GM13976 (cell line): ENCODE measurements at regions not wholly inside any gene's neighbourhood (a gene's known extent, or its start where the extent isn't known, plus 50 kb on each side); places are given as distances from the start of the nearest gene placed in this dataset.

Experiments used
- DNase-seq: peaks from one replicate; pipeline ENCODE4 v3.0.0; 2012; ENCODE audit warnings: low spot score
- in situ Hi-C: fragments of 300-500 bp; cut with MboI; formaldehyde crosslinking; loops from one replicate; pipeline ENCODE4 v1.12.0; 2022; ENCODE audit warnings: low sequenced_read_pairs, mixed read lengths, inconsistent platforms; ENCODE audit not compliant: unreplicated experiment
- TF ChIP-seq, protein P1 (sequence below): IDR thresholded peaks from 2 replicates; pipeline ENCODE4 v1.5.1; 2012; ENCODE audit warnings: borderline replicate concordance, mild to moderate bottlenecking; ENCODE audit not compliant: insufficient read depth; ENCODE audit errors: extremely low read depth, missing control alignments, control extremely low read depth

DNA sequence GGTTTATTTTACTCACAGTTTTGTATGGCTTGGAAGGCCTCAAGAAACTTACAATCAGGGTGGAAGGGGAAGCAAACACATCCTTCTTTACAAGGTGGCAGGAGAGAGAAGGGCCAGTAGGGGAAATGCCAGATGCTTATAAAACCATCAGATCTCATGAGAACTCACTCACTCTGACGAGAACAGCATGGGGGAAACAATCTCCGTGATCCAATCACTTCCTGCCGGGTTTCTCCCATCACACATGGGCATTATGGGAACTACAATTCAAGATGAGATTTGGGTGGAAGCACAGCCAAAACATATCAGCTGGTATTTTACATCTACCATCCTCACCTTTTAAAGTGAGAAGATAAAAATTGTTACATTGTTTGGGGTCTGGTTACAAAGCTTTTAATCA is 427.9 kb upstream of the CDH7 start:
- DNase-seq = no peak
- in situ Hi-C loops = no loop called here
- TF ChIP-seq, protein P1, sequence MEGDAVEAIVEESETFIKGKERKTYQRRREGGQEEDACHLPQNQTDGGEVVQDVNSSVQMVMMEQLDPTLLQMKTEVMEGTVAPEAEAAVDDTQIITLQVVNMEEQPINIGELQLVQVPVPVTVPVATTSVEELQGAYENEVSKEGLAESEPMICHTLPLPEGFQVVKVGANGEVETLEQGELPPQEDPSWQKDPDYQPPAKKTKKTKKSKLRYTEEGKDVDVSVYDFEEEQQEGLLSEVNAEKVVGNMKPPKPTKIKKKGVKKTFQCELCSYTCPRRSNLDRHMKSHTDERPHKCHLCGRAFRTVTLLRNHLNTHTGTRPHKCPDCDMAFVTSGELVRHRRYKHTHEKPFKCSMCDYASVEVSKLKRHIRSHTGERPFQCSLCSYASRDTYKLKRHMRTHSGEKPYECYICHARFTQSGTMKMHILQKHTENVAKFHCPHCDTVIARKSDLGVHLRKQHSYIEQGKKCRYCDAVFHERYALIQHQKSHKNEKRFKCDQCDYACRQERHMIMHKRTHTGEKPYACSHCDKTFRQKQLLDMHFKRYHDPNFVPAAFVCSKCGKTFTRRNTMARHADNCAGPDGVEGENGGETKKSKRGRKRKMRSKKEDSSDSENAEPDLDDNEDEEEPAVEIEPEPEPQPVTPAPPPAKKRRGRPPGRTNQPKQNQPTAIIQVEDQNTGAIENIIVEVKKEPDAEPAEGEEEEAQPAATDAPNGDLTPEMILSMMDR = no peak

DNA sequence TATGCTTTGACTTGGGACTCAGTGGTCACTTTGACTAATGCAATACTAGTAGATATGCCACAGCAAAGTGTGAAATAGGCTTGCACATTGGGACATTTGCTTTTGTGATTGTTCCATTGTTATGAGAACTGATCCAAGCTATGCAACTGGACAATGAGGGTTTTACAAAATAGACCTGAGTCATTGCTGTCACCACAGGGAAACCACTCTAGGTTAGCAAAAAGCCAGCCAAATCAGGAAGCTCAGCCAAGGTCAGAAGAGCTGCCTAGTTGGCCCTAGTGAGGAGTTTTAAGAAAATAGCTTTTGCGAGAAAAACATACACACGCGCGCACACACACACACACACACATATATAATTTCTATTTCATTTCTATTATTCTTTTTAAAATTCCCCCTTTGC is 452.4 kb upstream of the CDH7 start:
- in situ Hi-C loops = no loop called here
- TF ChIP-seq, protein P1 = no peak
- DNase-seq = no peak

DNA sequence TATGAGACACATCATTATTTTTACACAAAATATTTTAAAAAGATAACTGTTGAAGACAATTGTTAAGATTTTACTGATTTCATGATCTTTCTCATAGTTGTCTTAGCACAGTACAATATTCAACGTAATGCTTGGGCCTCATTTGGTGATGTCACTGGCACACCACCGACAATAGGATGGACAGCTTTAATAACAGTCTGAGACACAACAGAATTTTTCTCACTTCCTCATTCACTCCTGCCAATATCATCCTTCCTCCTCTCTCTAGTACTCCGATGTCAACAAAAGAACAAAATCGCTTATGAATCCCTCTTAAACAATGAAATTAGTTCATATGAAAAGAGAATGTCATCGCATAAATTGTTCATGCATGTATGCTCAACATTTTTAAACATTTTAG is 461.9 kb upstream of the CDH7 start:
- in situ Hi-C loops = no loop called here
- TF ChIP-seq, protein P1 = no peak
- DNase-seq = no peak

DNA sequence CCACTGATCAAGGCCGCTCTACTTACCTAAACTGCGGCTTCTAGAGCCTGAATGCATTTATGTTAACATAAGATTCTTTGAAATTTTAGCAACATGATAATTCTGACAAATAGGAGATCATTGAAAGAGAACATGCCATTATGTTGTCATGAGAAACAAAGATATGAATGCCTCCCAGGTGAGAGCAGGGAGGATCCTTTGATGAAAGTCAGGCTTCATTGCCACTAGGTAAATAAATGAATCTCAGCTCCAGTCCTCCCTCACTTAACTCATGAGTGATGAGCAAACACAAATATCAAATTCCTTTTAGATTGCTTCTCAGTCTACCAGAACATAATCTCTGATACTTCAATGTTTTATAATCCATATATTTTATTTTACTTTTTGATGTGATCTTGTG is 463.2 kb upstream of the CDH7 start:
- DNase-seq = no peak
- in situ Hi-C loops = no loop called here
- TF ChIP-seq, protein P1 = no peak

DNA sequence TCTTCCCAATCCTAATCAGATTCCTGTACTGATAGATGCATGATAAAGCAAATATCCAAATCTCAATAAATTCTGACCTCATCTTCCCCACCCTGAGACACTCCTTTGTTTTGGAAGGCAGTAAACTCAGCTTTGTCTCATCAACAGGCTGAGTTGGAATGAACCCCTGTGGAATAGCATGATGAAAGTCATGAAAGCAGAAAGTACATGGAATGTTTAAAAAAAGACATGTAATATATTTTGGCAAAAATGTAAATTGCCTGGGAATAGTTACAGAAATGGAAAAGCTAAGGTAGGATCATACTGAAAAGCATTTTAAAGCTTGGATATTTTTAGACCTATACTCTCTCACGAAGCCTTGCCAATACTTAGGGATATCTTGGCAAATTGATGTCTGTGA is 468.7 kb upstream of the CDH7 start:
- no peak for DNase-seq
- in situ Hi-C loops = no loop called here
- TF ChIP-seq, protein P1 = no peak

DNA sequence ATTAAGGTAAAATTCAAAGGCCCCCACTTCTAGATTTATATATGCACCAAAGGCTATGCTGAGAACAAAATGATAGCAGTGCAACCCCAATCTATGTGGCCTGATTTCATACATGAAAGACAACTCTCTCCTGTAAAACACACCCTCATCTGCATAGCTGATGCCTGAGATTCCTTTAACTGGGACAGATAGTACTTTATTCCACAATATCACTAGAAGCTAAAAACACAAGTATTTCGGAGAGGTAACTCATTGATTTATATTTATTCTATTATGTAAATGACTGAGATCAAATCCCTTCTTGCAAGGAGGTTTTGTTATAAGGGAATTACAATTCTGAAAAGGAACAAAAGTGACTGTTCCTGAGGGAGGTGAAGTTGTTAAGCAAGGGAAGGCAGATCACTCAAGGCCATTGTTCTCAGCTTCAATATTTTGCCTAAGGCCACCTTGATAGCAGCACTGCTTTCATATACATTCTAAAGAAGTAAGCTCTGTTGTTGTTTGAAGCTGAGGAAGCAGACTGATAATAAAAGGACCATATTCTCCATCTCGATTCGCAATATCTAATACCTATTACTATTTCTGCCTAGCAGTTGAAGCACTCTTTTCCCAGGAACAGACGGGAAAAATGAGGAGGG is 471.0 kb upstream of the CDH7 start:
- DNase-seq = no peak
- in situ Hi-C loops = no loop called here

More for the DNA sequence above, 471.0 kb upstream of the CDH7 start:
- TF ChIP-seq, protein P1 = no peak
